ENCODE measurements at regions not wholly inside any gene's neighbourhood (a gene's known extent, or its start where the extent isn't known, plus 50 kb on each side); places are given as distances from the start of the nearest gene placed in this dataset.

GRCh38 chrX:10945498-10945897 lies 165.6 kb upstream of the HCCS start:
- H3K4me3 ChIP-seq = no peak overlapping the region

GRCh38 chrX:10949541-10949940 lies 161.6 kb upstream of the HCCS start:
- no peaks in the 10 kb centered on the region for H3K27me3 ChIP-seq
- no peak overlapping the region for H3K27ac ChIP-seq
- H3K4me1 ChIP-seq = no peaks in the 10 kb centered on the region
- H3K4me3 ChIP-seq = no peak overlapping the region
- TF ChIP-seq POLR2A (IDR thresholded peaks at IDR 0.05) (no peak), CTCF (IDR thresholded peaks at IDR 0.05) (no peak), POLR2AphosphoS5 (IDR thresholded peaks at IDR 0.05) (no peak), EP300 (IDR thresholded peaks at IDR 0.05) (no peak)
- H3K36me3 ChIP-seq = no peaks in the 10 kb centered on the region
- intact Hi-C loops (cut with DNase I) = no loop called here
- DNase-seq = no peak
- H3K9me3 ChIP-seq = no peaks in the 10 kb centered on the region

More at GRCh38 chrX:10945498-10945897, 165.6 kb upstream of the HCCS start:
- WGBS, 2 donors = 88 to 91% methylated on average over 4 of the region's 4 CpGs
- no peak overlapping the region for H3K27ac ChIP-seq
- no peaks in the 10 kb centered on the region for H3K4me1 ChIP-seq
- no peaks in the 10 kb centered on the region for H3K27me3 ChIP-seq
- DNase-seq = no peak
- intact Hi-C loops (cut with DNase I) = no loop called here
- H3K36me3 ChIP-seq = no peaks in the 10 kb centered on the region
- TF ChIP-seq CTCF (IDR thresholded peaks at IDR 0.05) (no peak), POLR2A (IDR thresholded peaks at IDR 0.05) (no peak), POLR2AphosphoS5 (IDR thresholded peaks at IDR 0.05) (no peak), EP300 (IDR thresholded peaks at IDR 0.05) (no peak)
- no peaks in the 10 kb centered on the region for H3K9me3 ChIP-seq

- 56 to 78% methylated on average over 5 of the region's 5 CpGs for WGBS, 2 donors
- Histone ChIP-seq H3K9me3 (no peaks in the 10 kb centered on the region), H3K27ac (no peak overlapping the region), H3K36me3 (no peaks in the 10 kb centered on the region), H3K4me1 (no peaks in the 10 kb centered on the region), H3K4me3 (no peak overlapping the region), H3K27me3 (no peaks in the 10 kb centered on the region)
- intact Hi-C loops (cut with DNase I) = no loop called here
- no peak for DNase-seq
- TF ChIP-seq POLR2A (IDR thresholded peaks at IDR 0.05) = no peak
- TF ChIP-seq EP300 (IDR thresholded peaks at IDR 0.05) = no peak
- TF ChIP-seq CTCF (IDR thresholded peaks at IDR 0.05) = no peak
- no peak for TF ChIP-seq POLR2AphosphoS5 (IDR thresholded peaks at IDR 0.05)
These were observed 158.5 kb upstream of the HCCS start for GRCh38 chrX:10952619-10953018.

GRCh38 chrX:10965174-10965798 lies 145.8 kb upstream of the HCCS start:
- Histone ChIP-seq H3K4me1 (no peaks in the 10 kb centered on the region), H3K27ac (no peak overlapping the region), H3K4me3 (no peak overlapping the region), H3K27me3 (no peaks in the 10 kb centered on the region), H3K9me3 (no peaks in the 10 kb centered on the region), H3K36me3 (no peaks in the 10 kb centered on the region)
- no peak for DNase-seq
- 92 to 96% methylated on average over 8 of the region's 8 CpGs for WGBS, 2 donors
- no peak for TF ChIP-seq POLR2AphosphoS5 (IDR thresholded peaks at IDR 0.05)
- TF ChIP-seq EP300 (IDR thresholded peaks at IDR 0.05) = no peak
- no peak for TF ChIP-seq CTCF (IDR thresholded peaks at IDR 0.05)
- no peak for TF ChIP-seq POLR2A (IDR thresholded peaks at IDR 0.05)
- intact Hi-C loops (cut with DNase I) = no loop called here

GRCh38 chrX:10966057-10966456 lies 145.1 kb upstream of the HCCS start:
- H3K36me3 ChIP-seq = no peaks in the 10 kb centered on the region
- TF ChIP-seq POLR2A (IDR thresholded peaks at IDR 0.05) = no peak
- no peak for TF ChIP-seq POLR2AphosphoS5 (IDR thresholded peaks at IDR 0.05)
- no peak for TF ChIP-seq CTCF (IDR thresholded peaks at IDR 0.05)
- no peak for TF ChIP-seq EP300 (IDR thresholded peaks at IDR 0.05)
- no peaks in the 10 kb centered on the region for H3K9me3 ChIP-seq
- DNase-seq = no peak
- intact Hi-C loops (cut with DNase I) = no loop called here
- no peak overlapping the region for H3K27ac ChIP-seq
- H3K4me1 ChIP-seq = no peaks in the 10 kb centered on the region
- 74 to 100% methylated on average over 1 of the region's 1 CpG for WGBS, 2 donors
- H3K27me3 ChIP-seq = no peaks in the 10 kb centered on the region
- H3K4me3 ChIP-seq = no peak overlapping the region
